HG03520 (cell line): ENCODE measurements at regions not wholly inside any gene's neighbourhood (a gene's known extent, or its start where the extent isn't known, plus 50 kb on each side); places are given as distances from the start of the nearest gene placed in this dataset.
"Not testable (repeated sequence)": the region's sequence is repeated elsewhere in the genome, so short reads cannot be mapped to it uniquely, and the experiment has no call there.

Experiments
- ATAC-seq: cut with Tn5 transposase; IDR thresholded peaks from one replicate; pipeline ENCODE4 v1.9.1; 2021; ENCODE audit warnings: mild to moderate bottlenecking, moderate library complexity; ENCODE audit not compliant: unreplicated experiment

DNA sequence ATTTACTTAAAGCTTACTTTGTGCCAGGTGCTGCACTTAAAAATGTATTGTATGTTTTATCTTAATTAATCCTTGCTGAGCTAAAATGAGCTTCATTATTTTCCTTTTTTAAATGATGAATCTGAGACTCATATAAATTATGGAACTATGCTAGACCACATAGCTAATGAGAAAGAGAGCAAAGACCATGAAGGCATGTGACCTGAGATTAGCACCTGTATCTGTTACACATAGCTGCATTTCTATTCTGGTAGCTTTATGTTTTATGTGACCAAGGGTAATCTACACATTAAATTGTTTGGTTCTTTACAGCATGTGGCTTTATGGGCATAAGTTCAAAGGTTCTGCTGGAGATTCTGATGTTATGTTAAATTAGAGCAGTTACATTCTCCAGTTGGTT lies 839.1 kb upstream of the SORCS1 start:
- ATAC-seq, result no peak

DNA sequence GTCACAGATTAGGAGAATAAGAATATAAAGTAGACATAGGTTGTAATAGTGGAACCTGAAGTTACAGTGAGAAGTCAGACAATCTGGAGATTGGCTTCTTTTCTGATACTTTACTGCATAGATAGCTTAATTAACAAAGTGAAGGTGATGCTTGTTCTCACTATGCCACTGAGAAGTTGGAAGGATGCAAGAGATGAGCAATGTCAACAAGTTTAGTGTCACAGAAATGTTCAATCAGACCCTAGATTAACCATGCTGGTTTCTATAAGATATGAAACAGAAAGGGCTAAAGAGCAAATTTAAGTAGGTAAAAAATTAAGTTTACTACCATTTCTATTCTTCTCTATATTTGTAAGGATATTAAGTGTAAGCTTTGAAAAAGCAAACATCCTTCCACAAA lies 838.6 kb upstream of the SORCS1 start:
- no peak for ATAC-seq

DNA sequence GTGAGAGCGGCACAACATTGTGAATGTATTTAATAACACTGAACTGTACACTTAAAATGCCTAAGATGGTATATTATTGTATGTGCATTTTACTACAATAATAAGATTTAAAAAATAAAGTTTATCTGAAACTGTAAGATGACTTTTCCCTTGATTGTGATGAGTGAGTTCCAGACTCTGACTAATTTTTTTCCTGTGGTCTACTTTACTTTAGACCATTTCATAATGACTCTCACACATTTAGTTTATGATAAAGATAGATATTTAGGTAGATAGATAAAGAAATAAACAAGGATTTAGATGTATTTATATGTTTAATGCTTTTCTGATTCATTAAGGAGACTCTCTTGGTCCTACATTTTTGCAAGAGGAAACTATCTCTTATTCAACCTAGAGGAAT lies 835.9 kb upstream of the SORCS1 start:
- ATAC-seq, result no peak

DNA sequence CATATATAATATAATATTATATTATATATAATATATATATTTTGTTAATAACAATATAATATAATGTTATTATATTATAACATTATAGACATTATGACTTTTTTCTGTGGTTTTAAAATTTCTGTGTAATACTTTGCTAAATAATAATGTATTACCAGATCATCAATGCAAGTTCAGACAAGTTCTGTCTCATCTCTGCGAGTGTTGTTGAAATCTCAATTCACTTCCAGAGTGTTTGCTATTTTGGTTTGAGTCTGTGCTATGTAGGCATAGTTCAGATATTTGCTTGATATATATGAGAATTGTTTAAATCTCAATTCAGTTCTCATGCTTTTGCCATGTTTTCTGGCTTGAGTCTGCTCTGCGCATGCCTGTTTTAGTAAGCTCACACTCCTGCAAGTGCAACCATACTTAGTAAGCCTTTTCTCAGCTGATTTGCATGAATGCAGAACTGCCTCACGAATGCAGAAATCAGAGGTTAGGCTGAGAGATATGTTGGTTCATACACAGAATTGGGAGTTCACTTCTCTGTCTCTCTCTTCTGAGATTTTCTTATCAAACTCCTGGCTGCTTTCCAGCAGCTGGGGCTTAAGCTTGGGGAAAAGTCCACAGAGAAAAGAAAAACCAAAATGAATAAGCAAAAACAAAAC lies 830.2 kb upstream of the SORCS1 start:
- ATAC-seq, result no peak

DNA sequence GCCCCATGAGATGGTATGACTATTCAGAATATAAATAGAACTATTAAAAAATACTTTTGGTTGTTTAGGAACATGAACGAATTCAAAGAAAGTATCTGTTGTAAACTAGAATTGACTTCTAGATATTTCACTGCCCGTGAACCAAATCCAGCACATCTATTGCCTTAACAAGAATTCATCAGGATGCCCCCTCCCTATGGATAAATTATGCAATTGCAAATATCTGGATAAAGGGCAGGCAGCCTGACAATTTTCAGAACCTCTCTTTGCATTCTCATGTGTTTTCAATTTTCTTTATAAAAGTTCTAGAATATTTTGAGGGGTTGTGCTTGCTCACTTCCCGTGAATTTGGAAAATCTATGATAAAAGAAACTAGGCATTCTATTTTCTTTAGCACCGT lies 822.1 kb upstream of the SORCS1 start:
- no peak for ATAC-seq

DNA sequence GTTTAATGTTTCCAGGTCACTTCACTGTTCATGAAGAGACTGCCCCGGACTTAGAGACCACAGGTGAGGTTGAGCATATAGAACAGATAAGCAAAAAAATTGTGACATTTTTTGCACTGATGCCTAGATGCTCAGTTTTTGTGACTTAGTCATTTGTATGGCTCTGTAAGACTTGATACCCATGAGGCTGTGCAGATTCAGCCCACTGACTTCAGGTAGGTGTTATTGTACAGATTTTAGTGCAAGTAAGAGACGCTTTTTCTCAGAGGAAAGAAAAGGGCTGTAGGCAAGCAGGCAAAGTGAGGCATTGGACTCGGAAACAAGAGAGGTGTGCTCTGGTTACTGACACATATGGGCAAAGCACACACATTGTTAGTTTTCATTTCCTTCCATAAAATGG lies 820.1 kb upstream of the SORCS1 start:
- ATAC-seq, result no peak

DNA sequence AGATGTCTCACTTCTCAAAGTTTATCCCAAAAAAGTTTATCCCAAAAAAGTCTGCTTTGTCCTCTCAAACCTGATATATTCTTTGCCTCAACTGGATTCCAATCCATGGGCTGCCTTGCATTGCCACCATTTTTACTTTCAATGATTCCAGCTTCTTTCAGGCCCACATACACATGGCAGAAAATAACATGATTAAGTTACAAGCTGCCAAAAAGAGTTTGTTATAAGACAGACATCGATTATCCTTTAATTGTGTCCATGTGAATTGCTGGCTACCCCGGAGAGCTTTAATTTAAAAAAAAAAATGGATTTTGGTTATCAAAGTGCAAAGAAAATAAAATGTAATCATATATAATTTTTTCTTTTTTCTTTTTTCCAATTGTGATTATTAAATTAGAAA lies 819.6 kb upstream of the SORCS1 start:
- no peak for ATAC-seq

DNA sequence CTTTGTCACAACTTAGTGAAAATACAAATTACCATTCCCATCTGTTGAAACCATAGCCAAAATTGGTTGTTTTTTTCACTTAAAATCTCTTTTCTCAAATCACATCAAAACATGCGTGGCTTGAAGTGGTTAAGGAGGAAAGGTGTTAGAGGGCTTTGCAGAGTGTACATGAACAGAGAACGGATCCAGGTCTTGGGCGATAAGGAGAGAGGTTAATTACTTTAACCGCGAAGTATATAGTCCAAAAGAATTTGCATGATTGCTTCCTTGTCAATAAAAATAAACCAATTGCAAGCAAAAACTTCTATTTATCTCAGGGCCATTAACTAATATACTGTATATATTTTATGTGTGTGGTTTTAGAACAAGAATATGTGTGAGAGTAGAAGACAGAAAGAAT lies 813.9 kb upstream of the SORCS1 start:
- ATAC-seq, result no peak

DNA sequence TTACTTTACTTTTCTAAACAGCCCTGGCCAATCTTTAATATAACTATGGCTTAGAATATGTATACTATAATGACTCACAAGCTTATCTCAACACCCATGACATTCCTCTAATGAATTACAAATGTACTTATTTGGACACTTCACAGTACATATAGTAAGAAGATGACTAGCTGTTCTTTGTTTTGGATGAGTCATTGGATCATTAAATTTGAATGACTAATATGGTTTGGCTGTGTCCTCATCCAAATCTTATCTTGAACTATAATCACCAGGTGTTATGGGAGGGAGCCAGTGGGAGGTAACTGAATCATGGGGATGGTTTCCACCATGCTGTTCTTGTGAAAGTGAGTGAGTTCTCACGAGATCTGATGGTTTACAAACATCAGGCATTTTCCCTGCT lies 807.5 kb upstream of the SORCS1 start:
- ATAC-seq, result no peak

DNA sequence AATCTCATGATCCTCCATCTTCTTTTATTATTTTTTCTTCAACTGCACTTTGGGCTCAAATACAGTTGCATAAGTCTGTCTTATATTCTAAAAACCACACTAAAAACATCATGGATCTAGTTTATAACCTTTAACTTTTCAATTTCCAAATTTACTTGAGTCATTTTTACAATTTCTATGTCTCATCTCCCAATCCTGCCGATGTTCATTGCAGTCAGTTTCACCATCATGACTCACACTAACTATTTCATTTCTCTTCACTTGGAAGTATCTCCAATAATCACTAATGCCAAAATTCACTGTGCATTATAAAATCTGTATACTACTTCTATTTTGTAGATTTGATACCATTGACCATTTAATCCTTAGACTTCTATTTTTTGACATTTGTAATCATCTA lies 806.9 kb upstream of the SORCS1 start:
- no peak for ATAC-seq

DNA sequence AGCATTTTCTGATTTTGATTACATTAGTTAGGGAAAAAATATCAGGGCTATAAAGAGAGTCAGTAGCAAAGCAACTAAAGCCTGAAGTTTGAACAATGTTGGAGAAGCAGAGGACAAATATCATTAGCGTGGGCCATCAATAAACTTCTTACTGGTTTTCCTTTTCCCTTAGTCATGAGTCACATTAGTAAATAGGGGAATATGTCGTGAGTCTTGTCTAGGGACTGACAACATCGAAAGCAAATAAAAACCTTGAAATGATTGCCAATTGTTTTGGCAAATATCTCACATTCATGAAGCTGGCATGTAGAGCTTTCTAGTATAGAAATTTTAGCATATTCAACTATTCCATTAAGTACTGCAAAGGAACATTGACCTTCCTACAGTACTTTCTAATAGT lies 806.0 kb upstream of the SORCS1 start:
- no peak for ATAC-seq

DNA sequence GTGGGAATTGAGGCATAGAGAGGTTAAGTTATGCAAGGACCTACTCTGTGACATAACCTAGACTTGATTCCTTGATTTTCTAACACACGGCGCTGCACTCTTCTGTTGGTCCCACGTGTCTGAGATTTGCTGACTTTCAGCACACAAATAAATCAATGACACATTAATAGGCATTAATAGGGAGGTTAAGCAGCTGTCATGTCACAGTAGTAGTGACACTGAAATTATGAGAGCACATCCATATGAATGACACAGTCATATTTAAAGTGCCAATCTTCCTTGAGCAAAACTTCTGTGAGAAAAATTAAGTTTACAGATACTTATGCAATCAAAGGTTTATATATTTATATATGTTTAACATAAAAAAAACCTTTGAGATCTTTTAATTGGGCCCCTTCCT lies 805.4 kb upstream of the SORCS1 start:
- ATAC-seq, result no peak

DNA sequence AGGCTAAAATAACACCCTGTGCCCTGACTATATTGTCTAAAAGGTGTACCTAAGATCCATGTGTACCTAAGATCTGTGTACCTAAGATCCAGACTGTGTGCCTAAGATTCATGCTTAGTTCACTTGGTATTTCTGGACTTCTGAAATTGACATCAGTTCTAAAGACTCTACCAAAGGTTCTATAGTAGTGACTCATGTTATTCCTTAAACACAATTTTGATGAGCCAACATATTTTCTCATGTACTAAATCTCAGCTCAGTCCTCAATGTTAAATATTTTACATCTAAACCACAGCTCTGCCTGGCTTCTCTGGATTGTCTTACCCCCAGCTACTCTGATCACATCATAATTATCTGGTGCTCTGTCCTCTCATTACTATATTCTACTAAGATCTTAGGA lies 802.3 kb upstream of the SORCS1 start:
- ATAC-seq, result no peak

DNA sequence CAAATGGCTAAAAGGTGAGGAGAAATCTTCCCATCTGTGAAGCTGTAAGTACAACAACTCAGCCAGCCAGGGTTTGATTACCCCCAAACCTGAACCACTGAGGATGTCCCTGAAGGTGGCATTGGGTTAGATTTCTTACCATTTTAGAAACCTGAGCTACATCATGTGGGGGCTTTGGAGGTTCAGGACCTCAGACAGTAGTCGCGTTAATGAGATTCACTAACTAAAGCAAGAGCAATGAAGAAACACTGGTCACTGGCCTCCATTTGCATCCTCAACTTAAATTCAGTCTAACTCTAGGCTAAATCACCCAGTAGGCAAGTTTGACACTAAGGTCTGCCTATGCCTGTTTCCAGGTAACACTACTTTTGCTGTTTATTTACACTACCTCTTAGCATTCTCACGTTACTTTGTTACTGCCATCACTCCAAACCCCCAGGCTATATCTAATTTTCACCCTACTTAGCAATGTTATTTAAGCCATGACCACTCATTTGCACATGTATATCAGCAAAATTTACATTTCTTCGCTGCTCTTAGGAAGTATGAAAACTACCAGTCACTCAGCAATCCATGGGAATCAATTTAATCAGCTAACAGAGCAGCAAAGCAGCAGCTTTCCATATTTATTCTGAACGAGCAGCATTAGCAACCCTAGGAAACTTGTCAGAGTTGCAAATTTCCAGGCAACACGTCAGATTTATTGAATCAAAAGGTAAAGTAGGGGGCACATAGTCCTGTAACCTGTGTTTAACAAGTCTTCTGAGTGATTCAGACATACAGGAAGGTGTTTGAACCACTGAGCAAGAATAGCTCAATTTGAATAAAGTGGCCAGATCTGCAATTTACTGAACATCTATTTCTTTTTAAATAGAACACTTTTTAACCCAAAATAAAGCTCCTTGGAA lies 788.4 kb upstream of the SORCS1 start:
- ATAC-seq, result no peak

DNA sequence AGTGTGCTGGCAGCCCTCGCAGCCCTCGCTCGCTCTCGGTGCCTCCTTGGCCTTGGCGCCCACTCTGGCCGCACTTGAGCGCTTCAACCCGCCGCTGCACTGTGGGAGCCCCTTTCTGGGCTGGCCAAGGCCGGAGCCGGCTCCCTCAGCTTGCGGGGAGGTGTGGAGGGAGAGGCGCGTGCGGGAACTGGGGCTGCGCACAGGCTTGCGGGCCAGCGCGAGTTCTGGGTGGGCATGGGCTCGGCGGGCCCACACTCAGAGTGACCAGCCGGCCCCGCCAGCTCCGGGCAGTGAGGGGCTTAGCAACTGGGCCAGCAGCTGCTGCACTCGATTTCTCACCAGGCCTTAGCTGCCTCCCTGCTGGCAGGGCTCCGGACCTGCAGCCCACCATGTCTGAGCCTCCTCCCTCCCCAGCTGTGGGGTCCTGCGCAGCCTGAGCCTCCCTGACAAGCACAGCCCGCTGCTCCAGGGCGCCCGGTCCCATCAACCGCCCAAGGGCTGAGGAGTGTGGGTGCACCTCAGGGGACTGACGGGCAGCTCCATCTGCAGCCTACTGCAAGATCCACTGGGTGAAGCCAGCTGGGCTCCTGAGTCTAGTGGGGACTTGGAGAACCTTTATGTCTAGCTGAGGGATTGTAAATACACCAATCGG lies 786.0 kb upstream of the SORCS1 start:
- ATAC-seq, result not testable (repeated sequence)

DNA sequence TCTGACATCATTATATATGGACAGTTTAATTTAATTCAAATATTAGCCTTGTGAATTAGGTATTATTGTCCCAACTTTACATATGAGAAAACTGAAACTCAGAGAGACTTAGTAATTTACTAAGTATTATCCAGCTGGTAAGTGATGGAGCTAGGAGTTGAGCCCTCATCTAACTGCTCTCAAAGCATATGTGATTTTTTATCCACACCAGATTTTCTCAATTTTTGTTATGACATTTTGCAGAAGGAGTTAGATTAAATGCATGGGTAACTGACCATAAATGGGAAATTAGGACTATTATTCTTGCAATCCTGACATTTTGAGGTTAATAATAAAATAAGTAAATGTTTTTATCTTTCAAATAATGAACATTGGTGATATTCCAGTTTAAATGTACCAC lies 778.3 kb upstream of the SORCS1 start:
- no peak for ATAC-seq

DNA sequence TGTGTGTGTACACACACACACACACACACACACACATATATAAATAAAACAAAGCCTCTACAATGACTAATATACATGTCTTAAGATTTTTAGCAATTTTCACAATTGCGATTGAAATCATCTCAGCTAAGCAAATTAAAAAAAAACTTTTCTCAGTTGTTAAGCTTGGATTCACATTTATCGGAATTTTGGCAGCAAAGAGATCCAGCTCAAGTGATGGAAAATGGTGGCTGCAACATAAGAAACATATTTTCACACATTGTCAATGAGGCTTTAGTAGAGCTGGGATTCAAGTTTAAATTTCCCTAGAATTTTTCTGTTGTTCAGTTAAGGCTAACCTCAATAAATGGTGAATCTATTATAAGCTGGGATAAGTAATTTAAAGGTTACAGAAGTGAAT lies 768.6 kb upstream of the SORCS1 start:
- no peak for ATAC-seq

DNA sequence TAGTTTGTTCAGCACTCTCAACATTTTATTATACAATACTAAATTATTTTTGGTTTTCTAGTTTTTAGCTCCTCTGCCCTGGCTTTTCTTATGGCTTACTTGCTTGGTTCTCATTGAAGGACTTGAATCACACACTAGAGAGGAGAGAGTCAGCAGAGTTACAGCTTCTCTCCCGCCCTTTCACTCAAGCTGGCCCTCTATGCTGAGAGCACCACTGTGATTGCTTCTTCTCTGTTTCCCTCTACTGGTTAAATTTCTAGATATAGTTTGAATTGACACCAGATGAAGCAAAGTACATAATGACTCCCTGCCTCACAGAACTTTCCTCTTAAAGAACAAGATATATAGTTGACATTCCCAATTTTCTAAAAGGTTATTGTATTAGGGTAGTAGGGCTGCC lies 767.3 kb upstream of the SORCS1 start:
- ATAC-seq, result no peak

DNA sequence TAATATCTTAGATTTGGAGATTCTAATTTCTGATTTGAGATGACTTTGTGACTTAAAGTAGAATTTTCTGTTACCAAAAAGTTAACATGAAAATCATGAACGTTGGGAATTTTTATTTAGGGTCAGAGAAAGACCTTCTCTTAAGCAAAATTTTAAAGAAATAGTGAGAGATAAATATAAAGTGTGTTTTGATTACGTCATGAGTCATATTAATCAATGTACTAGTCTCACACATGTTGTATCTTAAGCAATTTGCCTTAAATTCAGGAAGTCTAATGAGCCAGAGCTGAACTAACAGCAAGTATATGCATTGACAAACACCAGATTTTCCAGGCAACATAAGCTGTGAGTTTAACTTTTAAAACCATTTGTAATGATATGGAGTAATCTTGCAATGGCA lies 765.5 kb upstream of the SORCS1 start:
- no peak for ATAC-seq

DNA sequence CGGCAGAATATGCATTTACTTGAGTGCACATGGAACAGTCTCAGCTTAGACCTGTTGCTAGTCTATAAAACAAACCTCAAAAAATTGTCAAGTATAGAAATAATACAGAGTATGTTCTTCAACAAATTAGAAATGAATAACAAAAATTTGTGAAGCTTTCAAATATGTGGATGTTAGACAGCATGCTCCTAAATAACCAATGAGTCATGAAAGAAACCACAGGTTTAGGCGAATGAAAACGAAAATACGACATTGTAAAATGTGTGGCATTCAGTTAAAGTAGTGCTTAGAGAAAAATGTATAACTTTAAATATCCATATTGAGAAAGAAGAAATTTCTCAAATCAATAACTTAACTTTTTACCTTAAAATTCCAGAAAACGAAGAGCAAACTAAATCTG lies 760.0 kb upstream of the SORCS1 start:
- no peak for ATAC-seq

DNA sequence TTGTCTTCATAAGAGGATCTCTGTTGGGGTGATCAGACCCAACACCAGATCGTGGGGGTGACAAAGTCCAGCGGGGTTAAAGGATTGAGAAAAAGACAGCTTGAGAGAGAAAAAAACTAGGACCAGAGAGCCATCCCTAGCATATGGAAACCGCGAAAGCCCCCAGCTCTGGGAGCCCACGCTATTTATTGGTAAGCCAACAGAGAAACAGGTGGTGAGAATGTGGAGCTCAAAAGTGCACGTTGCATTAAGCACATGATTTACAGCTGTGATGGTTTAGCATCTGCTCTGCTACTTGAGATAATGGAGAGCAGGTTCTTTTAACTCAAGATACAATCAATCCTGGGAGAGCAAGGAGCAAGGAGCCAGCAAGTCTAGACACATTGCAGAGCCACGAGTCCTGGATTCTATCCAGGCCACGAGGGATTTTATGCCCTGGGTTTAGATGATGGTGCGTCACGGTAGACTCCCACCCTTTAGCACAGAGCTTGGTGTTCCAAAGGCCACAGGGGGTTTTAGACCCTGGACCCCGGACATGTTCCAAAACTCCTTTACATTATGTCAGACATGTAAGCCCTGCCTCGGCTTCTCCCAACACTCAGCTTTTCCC lies 755.2 kb upstream of the SORCS1 start:
- no peak for ATAC-seq

DNA sequence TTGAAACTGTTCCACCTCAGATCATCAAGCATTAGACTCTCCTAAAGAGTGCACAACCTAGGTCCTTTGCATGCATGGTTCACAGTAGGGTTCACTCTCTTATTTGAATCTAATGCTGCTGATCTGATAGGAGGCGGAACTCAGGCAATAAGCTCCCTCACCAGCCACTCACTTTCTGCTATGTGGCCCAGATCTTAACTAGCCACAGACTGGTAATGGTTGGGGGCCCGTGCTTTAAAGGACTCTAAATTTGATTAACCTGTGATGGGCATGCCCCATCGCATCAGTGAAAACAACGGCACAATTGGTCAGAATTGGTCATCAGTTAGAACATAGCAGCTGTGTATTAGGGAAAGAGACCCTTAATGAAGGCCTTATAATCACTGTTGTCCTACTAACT lies 753.7 kb upstream of the SORCS1 start:
- no peak for ATAC-seq
